NCI-H748 (cell line): ENCODE measurements at regions not wholly inside any gene's neighbourhood (a gene's known extent, or its start where the extent isn't known, plus 50 kb on each side); places are given as distances from the start of the nearest gene placed in this dataset.

Source experiments
- DNase-seq: peaks from one replicate; lab custom pipeline; 2025; ENCODE audit not compliant: unreplicated experiment; lab: John Stamatoyannopoulos, UW

GRCh38 chr10:111435871-111436270 is 359.0 kb downstream of the ADRA2A start:
- no peak for DNase-seq

DNA sequence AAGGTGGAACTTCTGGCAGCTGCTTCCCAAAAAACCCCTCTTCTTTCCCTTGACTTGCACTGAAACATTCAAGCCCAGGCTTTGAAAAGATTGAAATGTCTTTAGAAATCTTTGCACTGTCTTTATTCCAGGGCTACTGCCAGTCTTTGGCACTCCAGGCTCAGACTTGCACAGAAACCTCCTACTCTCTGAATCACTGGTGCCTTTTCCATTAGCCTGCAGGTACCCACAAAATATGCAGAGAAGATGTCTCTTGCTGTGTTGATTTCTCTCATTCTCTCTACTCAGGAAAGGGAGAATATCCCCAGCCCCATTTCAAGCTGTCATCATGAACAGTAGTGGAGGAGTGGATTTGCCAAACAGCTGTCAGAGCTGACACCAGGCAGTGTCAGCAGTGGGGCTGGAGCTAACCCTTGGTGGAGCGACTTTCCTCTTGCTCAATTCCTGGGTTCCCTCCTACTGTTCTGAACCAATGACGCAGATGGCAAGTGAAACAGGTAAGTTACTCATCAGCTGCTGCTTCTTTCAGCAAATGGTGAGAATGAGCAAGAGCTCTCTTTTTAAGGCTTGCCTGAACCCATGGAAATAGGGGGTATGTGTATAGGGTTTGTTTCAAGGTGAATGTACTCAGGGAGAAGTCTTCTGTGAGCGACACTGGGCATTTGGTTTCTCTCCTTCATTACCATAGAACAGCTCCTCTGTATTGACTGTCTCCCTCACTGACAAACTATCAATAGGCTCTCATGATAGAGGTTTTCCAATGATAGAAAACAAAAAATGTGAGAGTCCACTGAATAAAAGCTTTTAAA is 362.4 kb downstream of the ADRA2A start:
- no peak for DNase-seq

DNA sequence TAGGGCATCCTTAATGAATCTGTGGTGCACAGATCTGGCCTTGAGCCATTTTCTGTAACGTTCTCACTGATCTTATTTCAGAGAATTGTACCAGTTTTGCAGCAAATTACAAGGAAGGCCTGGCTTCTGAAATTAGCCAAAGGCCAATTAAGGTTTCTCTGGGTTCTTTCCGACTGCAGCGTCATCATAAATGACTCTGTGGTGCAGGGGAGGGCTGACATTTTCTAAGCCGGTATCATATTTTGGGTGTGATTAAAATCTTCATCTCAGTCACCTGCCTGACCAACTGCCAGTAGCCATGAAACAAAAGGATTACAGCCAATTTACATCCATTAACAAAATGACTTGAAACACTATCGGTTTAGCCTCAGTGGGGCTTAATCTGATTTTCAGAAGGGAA is 363.7 kb downstream of the ADRA2A start:
- DNase-seq, result peak; percentile 22

GRCh38 chr10:111445667-111446066 is 368.8 kb downstream of the ADRA2A start:
- DNase-seq, result no peak

DNA sequence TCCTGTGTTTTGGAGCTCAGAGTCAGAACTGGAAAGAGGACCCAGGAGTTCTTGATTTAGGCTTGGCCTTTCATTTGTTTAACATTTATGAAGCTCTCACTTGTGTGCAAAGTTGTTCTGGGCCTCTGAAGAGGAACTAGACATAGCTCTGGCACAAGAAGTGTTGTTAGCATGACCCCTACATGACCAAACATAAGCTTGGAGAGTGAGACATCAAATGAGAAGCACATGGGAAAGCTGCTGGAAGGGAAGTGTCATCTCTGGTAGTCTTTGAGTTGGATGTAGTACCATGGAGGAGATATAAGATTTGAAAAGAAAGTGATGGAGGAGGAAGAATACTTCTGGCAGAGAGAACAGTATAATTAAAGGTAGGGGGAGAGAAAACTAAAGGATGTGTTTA is 370.1 kb downstream of the ADRA2A start:
- no peak for DNase-seq

DNA sequence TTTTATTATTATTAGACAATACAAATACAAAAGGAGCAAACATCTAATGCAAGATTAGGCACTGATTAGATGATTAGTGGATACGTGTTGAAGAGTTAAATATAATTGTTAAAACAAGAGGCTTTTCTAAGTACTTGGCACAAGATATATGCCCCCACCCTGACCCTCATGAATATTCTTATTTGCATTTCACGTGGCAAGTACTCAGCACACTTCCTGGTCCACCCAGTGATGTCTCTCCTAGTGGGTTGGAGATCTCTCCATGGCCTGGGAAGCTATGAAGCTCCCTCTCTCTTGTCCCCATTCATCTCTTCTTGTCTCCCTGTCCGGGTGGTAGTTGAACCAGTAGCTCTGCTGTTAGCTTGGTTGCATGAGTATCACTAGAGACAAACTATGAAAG is 375.3 kb downstream of the ADRA2A start:
- DNase-seq, result no peak

DNA sequence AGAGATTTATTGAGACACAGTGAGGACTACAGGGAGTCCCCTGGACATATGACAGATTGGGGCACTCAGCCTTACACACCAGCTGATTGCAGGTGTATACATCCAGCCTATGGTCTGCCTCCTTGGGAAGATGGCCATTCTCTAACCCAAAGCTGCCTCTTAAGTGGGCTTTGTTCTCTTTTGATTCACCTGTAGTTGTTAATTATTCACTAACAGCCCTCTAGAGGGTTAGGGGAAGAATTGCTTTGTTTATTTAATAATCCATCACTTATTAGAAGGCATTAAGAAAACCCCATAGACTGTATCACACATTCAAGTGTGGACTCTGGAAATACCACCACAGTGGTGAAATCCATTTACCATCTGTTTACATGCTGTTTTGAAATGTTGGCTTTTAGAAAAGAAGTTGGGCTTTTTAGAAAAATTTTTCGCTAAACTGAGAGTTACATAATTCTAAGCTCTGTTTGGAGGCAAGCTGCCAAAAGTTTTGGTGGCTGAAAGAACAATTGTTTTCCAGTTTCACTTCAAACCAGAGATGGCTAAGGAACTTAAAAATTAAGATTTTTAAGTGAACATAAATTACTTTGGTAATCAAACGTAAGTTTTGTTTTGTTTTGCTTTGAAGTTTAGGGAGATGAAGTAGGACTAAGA is 379.1 kb downstream of the ADRA2A start:
- DNase-seq, result no peak

GRCh38 chr10:111458256-111458655 is 381.4 kb downstream of the ADRA2A start:
- DNase-seq, result no peak

DNA sequence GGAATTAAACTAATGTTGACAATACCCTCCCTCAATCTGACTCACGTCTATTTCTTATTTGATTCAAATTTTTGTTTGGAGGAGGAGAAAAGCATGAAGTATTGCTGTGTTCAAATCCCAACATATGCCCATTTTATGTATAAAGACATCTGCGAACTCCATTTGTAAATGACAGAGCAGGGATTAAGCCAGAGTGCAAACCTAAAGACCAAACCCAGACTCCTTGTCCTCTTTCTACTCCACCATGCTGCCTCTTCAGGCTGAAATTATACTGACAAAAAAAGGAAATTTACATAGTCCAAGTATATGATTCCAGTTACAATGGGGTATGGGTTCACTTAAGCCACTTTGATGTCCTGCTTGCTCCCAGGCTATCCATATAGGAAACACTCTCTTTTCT is 383.1 kb downstream of the ADRA2A start:
- no peak for DNase-seq

GRCh38 chr10:111472445-111472844 is 395.6 kb downstream of the ADRA2A start:
- DNase-seq, result no peak

DNA sequence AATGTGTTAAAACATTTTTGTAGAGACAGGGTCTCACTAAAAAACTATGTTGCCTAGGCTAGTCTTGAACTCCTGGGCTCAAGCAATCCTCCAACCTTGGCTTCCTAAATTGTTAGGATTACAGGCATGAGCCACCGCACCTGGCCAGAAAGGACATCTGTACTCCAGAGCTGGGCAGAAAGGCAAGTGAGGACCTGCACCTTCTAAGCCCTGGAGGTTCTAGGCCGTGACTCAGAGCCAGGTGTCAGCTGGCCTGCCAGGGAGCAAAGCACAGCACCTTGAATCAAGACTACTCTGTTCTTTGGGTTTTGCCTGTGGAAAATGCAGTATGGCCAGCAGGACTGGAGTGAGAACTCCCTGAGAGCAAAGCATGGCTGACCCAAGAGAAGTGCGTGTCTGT is 396.5 kb downstream of the ADRA2A start:
- no peak for DNase-seq

DNA sequence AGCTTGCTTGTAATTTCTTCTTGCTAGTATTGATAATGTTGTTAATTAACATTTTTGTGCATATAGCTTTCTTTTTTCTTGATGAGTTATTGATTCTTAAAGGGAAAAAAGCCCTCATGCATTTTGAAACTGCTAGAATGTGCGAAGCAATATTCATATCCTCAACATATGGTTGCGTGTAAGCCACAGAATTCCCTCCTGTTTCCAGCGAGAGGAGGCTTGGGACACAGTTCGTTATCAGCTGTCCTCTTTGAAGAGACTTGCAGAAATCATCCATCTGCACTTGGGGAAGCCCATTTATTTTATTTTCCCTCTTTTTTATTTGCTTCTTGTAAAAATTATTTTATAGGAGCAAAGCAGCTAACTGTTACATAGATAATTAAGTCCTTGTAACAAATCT is 398.0 kb downstream of the ADRA2A start:
- no peak for DNase-seq

- no peak for DNase-seq
Observed at GRCh38 chr10:111475720-111476119, 398.9 kb downstream of the ADRA2A start.

DNA sequence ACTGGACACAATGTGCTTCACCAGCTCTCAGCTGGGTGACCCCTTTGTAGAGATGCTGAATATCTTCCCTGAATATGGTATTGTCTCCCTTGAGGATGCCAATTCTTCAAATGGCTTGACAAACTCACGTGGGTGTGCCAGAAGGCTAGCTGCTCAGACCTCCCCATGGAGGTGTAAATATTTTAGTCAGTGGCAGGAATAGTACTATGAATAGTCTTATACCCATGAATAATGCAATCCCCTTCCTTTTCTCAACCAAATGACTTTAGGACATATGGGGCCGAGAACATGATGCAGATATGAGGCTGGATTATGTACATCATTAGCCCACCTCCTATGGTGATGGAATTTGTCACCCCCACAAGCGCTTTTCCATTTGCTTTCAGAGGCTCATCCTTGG is 401.8 kb downstream of the ADRA2A start:
- DNase-seq, result no peak

GRCh38 chr10:111479966-111480365 is 403.1 kb downstream of the ADRA2A start:
- DNase-seq, result no peak

DNA sequence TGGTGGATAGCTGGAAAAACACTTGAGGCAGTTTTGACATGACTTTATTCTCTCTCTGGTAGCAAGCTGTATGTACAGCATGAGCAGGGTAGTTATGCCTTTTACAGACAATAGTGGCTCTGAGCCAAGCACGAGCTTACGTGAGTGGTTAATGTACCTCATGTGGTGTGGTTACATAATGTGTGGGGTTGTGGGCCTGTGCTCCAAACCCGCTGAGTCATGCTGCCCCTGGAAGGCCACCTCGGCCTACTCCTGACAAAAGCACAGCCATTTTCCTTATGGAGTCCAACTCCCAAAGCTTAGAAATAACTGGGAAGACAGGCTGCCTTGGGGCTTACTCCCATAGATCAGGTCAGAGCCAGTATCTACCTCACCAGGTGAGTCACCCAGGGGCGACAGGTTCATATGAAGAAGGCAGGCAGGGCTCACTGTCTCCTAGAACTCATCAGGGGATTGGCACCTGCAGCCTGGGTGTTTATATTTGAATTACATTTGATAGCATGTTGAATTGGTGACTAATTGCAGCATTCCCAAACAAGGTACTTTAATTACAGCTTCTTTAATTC is 404.5 kb downstream of the ADRA2A start:
- DNase-seq, result peak; percentile 76

- peak; percentile 12 for DNase-seq
Observed at GRCh38 chr10:111481866-111482265, 405.0 kb downstream of the ADRA2A start.

GRCh38 chr10:111482621-111483216 is 405.9 kb downstream of the ADRA2A start:
- DNase-seq, result no peak

DNA sequence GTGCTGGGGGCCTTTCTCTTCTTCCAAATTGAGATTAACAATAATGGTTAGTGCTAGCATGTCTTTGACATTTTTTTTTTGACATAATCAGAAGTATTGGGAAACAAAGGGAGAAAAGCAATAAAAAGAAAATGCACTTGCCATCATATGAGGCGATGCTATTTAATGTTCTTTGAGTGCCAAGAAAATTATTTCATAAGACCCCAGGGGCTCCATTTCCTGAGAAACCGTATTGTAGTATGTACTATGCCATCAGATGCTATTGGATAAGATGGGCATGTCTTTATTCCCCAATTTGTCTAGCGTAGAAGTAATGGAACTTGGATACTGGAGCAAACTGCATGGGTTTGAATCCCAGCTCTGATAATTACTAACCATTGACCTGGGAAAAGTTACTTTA is 408.9 kb downstream of the ADRA2A start:
- no peak for DNase-seq

GRCh38 chr10:111486346-111486745 is 409.5 kb downstream of the ADRA2A start:
- DNase-seq, result no peak

GRCh38 chr10:111488668-111489067 is 411.8 kb downstream of the ADRA2A start:
- DNase-seq, result no peak

DNA sequence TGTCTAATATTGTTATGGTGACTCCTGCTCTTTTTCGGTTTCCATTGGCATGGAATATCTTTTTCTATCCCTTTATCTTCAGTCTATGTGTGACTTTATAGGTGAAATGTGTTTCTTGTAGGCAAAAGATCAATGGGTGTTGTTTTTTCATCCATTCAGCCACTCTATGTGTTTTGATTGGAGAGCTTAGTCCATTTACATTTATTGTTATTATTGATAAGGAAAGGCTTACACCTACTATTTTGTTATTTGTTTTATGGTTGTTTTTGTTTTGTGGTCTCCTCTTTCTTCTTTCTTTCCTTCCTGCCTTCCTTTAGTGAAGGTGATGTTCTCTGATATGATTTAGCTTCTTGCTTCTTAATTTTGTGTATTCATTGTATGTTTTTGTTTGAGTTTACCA is 414.3 kb downstream of the ADRA2A start:
- no peak for DNase-seq
